Keratinocyte (primary cell): ENCODE measurements at regions not wholly inside any gene's neighbourhood (a gene's known extent, or its start where the extent isn't known, plus 50 kb on each side); places are given as distances from the start of the nearest gene placed in this dataset.

ENCODE experiments used
- DNase-seq: peaks from one replicate; pipeline ENCODE4 v3.0.0-alpha.2; 2011; ENCODE audit warnings: low read depth, missing footprints, low spot score
- FAIRE-seq: peaks from 2 replicates; lab custom pipeline; 2011; peaks lifted over from hg19 to GRCh38; lab: Jason Lieb, UNC
- H2AFZ ChIP-seq: 2 replicates; pipeline ENCODE4 v1.6.0; 2012; ENCODE audit warnings: low read length, control low read depth, inconsistent platforms; ENCODE audit not compliant: control insufficient read depth
- H3K27ac ChIP-seq: 2 replicates; pipeline ENCODE4 v1.5.1; 2011; ENCODE audit warnings: low read length; ENCODE audit not compliant: control insufficient read depth, insufficient read depth
- H3K27me3 ChIP-seq: 3 replicates; pipeline ENCODE4 v1.6.0; 2011; ENCODE audit warnings: low read length; ENCODE audit not compliant: control insufficient read depth, insufficient read depth; ENCODE audit errors: extremely low read depth
- H3K36me3 ChIP-seq, 2 experiments: 2 replicates in 1 of 2; 3 replicates in 1 of 2; pipeline ENCODE4 v1.5.1; 2011; ENCODE audit warnings: low read length in 2 of 2, mild to moderate bottlenecking in 1 of 2; ENCODE audit not compliant: control insufficient read depth in 2 of 2, insufficient read depth in 2 of 2; ENCODE audit errors: extremely low read depth in 1 of 2
- H3K4me1 ChIP-seq: 3 replicates; pipeline ENCODE4 v1.5.1; 2011; ENCODE audit warnings: low read length; ENCODE audit not compliant: control insufficient read depth, insufficient read depth; ENCODE audit errors: extremely low read depth
- H3K4me2 ChIP-seq: 3 replicates; pipeline ENCODE4 v1.6.0; 2011; ENCODE audit warnings: low read depth, low read length; ENCODE audit not compliant: control insufficient read depth, insufficient read depth; ENCODE audit errors: extremely low read depth
- H3K4me3 ChIP-seq, 3 experiments: fragments of 200-600 bp in 1 of 3; sonication (generic) in 1 of 3; 2 replicates in 2 of 3; 3 replicates in 1 of 3; pipeline ENCODE4 v1.5.1; 2011 to 2016; ENCODE audit warnings: low read length in 3 of 3, mild to moderate bottlenecking in 3 of 3, control low read depth in 2 of 3, inconsistent platforms in 1 of 3, low read depth in 1 of 3, mixed read lengths in 1 of 3, mixed run types in 1 of 3, moderate library complexity in 1 of 3; ENCODE audit not compliant: control insufficient read depth in 2 of 3, insufficient read depth in 2 of 3; ENCODE audit errors: extremely low read depth in 1 of 3
- H3K79me2 ChIP-seq: 2 replicates; pipeline ENCODE4 v1.6.0; 2012; ENCODE audit warnings: low read length; ENCODE audit not compliant: control insufficient read depth, insufficient read depth
- H3K9ac ChIP-seq: 3 replicates; pipeline ENCODE4 v1.6.0; 2011; ENCODE audit warnings: low read length; ENCODE audit not compliant: control insufficient read depth, insufficient read depth; ENCODE audit errors: extremely low read depth
- H3K9me1 ChIP-seq: 3 replicates; pipeline ENCODE4 v1.6.0; 2011; ENCODE audit warnings: low read length; ENCODE audit not compliant: control insufficient read depth, insufficient read depth; ENCODE audit errors: extremely low read depth
- H3K9me3 ChIP-seq: 2 replicates; pipeline ENCODE4 v1.5.1; 2012; ENCODE audit warnings: low read depth, low read length; ENCODE audit not compliant: control insufficient read depth
- H4K20me1 ChIP-seq: 3 replicates; pipeline ENCODE4 v1.6.0; 2011; ENCODE audit warnings: low read length; ENCODE audit not compliant: control insufficient read depth, insufficient read depth; ENCODE audit errors: extremely low read depth
- EZH2 ChIP-seq: IDR thresholded peaks from one replicate; pipeline ENCODE4 v1.6.1; 2012; ENCODE audit warnings: inconsistent platforms, mild to moderate bottlenecking, low read length, moderate library complexity
- dilution Hi-C: fragments of 300-500 bp; cut with MboI; formaldehyde crosslinking; loops from one replicate; pipeline ENCODE4 v1.7.0; 2020; ENCODE audit warnings: low sequenced_read_pairs; ENCODE audit not compliant: extremely low pct_ligation_motif_present
- TF ChIP-seq, protein P1 (sequence below), 3 experiments: IDR thresholded peaks in 1 of 3; conservative IDR thresholded peaks in 1 of 3; optimal IDR thresholded peaks in 1 of 3; 2 replicates in 2 of 3; 3 replicates in 1 of 3; pipeline versions ENCODE3 to v1.5.1; 2011; ENCODE audit warnings: low read length in 3 of 3, mild to moderate bottlenecking in 3 of 3, moderate library complexity in 2 of 3, control low read depth in 1 of 3, inconsistent platforms in 1 of 3; ENCODE audit not compliant: insufficient read depth in 2 of 3; ENCODE audit errors: extremely low read depth in 1 of 3

DNA sequence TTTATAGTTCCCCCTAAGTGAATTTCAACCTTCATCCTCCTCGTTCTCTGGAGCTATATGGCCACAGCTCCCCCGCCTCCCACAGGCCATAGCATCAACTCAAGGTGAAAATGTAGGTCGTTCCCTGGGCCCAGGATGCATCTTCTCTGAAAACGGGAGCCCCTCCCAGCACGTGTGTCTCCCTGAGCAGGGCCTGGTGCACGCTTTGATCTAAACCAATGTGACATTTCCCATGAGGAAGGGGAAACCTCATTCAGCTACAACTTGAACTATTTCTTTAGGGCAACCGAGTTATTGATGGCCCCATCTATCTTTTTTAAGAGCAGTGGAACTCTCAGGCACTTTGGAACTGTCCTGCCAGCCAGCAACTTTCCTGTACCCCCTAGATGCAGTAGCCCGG lies 57.8 kb upstream of the BACE2 start:
- FAIRE-seq (no peak), DNase-seq (no peak)
- Histone ChIP-seq H3K4me1 (peaks cover 20% of the 10 kb centered on the region), H3K4me3 (no peak overlapping the region), H3K36me3 (no peaks in the 10 kb centered on the region), H3K9ac (no peak overlapping the region), H3K27ac (no peak overlapping the region), H3K27me3 (no peaks in the 10 kb centered on the region), H3K4me2 (no peak overlapping the region), H2AFZ (no peak overlapping the region), H3K9me1 (no peaks in the 10 kb centered on the region), H4K20me1 (no peaks in the 10 kb centered on the region), H3K9me3 (no peaks in the 10 kb centered on the region), H3K79me2 (no peaks in the 10 kb centered on the region)
- dilution Hi-C loops = no loop called here
- TF ChIP-seq, protein P1, sequence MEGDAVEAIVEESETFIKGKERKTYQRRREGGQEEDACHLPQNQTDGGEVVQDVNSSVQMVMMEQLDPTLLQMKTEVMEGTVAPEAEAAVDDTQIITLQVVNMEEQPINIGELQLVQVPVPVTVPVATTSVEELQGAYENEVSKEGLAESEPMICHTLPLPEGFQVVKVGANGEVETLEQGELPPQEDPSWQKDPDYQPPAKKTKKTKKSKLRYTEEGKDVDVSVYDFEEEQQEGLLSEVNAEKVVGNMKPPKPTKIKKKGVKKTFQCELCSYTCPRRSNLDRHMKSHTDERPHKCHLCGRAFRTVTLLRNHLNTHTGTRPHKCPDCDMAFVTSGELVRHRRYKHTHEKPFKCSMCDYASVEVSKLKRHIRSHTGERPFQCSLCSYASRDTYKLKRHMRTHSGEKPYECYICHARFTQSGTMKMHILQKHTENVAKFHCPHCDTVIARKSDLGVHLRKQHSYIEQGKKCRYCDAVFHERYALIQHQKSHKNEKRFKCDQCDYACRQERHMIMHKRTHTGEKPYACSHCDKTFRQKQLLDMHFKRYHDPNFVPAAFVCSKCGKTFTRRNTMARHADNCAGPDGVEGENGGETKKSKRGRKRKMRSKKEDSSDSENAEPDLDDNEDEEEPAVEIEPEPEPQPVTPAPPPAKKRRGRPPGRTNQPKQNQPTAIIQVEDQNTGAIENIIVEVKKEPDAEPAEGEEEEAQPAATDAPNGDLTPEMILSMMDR (optimal IDR thresholded peaks at IDR 0.05 in 1 of 3, IDR thresholded peaks at IDR 0.05 in 1 of 3, conservative IDR thresholded peaks at IDR 0.05 in 1 of 3; ENCODE audit: extremely low read depth in 1 of 3, insufficient read depth in 2 of 3, low read length in 3 of 3) = no peak
- TF ChIP-seq EZH2 = no peak

DNA sequence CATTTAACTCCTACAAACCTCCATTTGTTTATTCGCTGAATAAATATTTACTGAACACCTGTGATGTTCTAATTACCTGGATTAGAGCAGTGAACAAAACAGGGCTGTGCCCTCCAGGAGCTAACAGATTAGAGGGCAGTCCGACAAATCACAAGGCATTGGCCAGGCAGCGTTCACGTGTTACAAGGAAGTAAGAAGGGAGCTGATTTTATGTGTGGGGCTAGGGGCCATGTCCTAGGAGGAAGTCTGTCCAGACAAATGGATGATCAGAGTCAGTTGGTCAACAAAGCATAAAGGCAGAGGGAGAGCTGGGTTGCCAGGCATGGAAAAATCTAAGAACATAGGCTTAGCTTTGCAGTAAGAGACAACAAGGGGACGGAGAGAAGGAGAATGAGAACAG lies 57.3 kb upstream of the BACE2 start:
- H3K4me3 ChIP-seq = no peak overlapping the region
- dilution Hi-C loops = no loop called here
- no peak overlapping the region for H2AFZ ChIP-seq
- H3K79me2 ChIP-seq = no peaks in the 10 kb centered on the region
- H3K4me1 ChIP-seq = peaks cover 20% of the 10 kb centered on the region
- no peaks in the 10 kb centered on the region for H3K27me3 ChIP-seq
- H3K9me3 ChIP-seq = no peaks in the 10 kb centered on the region
- no peak overlapping the region for H3K9ac ChIP-seq
- no peaks in the 10 kb centered on the region for H3K9me1 ChIP-seq
- no peak overlapping the region for H3K27ac ChIP-seq
- H4K20me1 ChIP-seq = no peaks in the 10 kb centered on the region
- no peaks in the 10 kb centered on the region for H3K36me3 ChIP-seq
- no peak overlapping the region for H3K4me2 ChIP-seq
- TF ChIP-seq, protein P1 (optimal IDR thresholded peaks at IDR 0.05 in 1 of 3, IDR thresholded peaks at IDR 0.05 in 1 of 3, conservative IDR thresholded peaks at IDR 0.05 in 1 of 3; ENCODE audit: extremely low read depth in 1 of 3, insufficient read depth in 2 of 3, low read length in 3 of 3) = no peak
- TF ChIP-seq EZH2 = no peak
- DNase-seq (no peak), FAIRE-seq (no peak)
